ENCODE measurements at regions not wholly inside any gene's neighbourhood (a gene's known extent, or its start where the extent isn't known, plus 50 kb on each side); places are given as distances from the start of the nearest gene placed in this dataset.
"Not testable (repeated sequence)": the region's sequence is repeated elsewhere in the genome, so short reads cannot be mapped to it uniquely, and the experiment has no call there.

- H3K4me3 ChIP-seq (ENCODE audit: insufficient read depth, low read length, poor library complexity, severe bottlenecking): no peak overlapping the region
- no peak overlapping the region for H3K27ac ChIP-seq (ENCODE audit: low read depth, low read length)
- no peak overlapping the region for H3K9ac ChIP-seq (ENCODE audit: low read length)
- H4K20me1 ChIP-seq (ENCODE audit: low read depth, low read length): no peaks in the 10 kb centered on the region
- no peak overlapping the region for H3K4me2 ChIP-seq (ENCODE audit: low read depth, low read length, poor library complexity, severe bottlenecking)
- H3K36me3 ChIP-seq (ENCODE audit: low read length): no peaks in the 10 kb centered on the region
- no peaks in the 10 kb centered on the region for H3K27me3 ChIP-seq (ENCODE audit: low read length)
- TF ChIP-seq CTCF (IDR thresholded peaks at IDR 0.05; ENCODE audit: insufficient read depth, low read length, poor library complexity, severe bottlenecking) (no peak), EZH2phosphoT487 (conservative IDR thresholded peaks at IDR 0.05; ENCODE audit: low read length) (no peak)
- peaks cover 9% of the 10 kb centered on the region; the same call in 1 of the 2 replicates for H3K9me3 ChIP-seq (ENCODE audit: insufficient read depth, low read length)
- no peaks in the 10 kb centered on the region for H3K79me2 ChIP-seq (ENCODE audit: insufficient read depth, low read length)
- H2AFZ ChIP-seq (ENCODE audit: low read depth, low read length, severe bottlenecking): no peak overlapping the region
- no peaks in the 10 kb centered on the region for H3F3A ChIP-seq (ENCODE audit: insufficient read depth)
- H3K9me2 ChIP-seq (replicated peaks; ENCODE audit: insufficient read depth, low read length): no peaks in the 10 kb centered on the region
These were observed 237.5 kb upstream of the IL12A start for GRCh38 chr3:159751146-159751545.

GRCh38 chr3:159751752-159752151, 236.9 kb upstream of the IL12A start:
- H3F3A ChIP-seq (ENCODE audit: insufficient read depth): no peaks in the 10 kb centered on the region
- peaks cover 12% of the 10 kb centered on the region; the same call in 1 of the 2 replicates for H3K9me3 ChIP-seq (ENCODE audit: insufficient read depth, low read length)
- H4K20me1 ChIP-seq (ENCODE audit: low read depth, low read length): no peaks in the 10 kb centered on the region
- no peak overlapping the region for H2AFZ ChIP-seq (ENCODE audit: low read depth, low read length, severe bottlenecking)
- no peak overlapping the region for H3K4me2 ChIP-seq (ENCODE audit: low read depth, low read length, poor library complexity, severe bottlenecking)
- no peaks in the 10 kb centered on the region for H3K79me2 ChIP-seq (ENCODE audit: insufficient read depth, low read length)
- TF ChIP-seq CTCF (IDR thresholded peaks at IDR 0.05; ENCODE audit: insufficient read depth, low read length, poor library complexity, severe bottlenecking) (no peak), EZH2phosphoT487 (conservative IDR thresholded peaks at IDR 0.05; ENCODE audit: low read length) (no peak)
- no peak overlapping the region for H3K27ac ChIP-seq (ENCODE audit: low read depth, low read length)
- H3K9me2 ChIP-seq (replicated peaks; ENCODE audit: insufficient read depth, low read length): no peaks in the 10 kb centered on the region
- no peaks in the 10 kb centered on the region for H3K36me3 ChIP-seq (ENCODE audit: low read length)
- no peak overlapping the region for H3K9ac ChIP-seq (ENCODE audit: low read length)
- no peaks in the 10 kb centered on the region for H3K27me3 ChIP-seq (ENCODE audit: low read length)
- H3K4me3 ChIP-seq (ENCODE audit: insufficient read depth, low read length, poor library complexity, severe bottlenecking): no peak overlapping the region

- not testable (repeated sequence) for H3K27me3 ChIP-seq (ENCODE audit: low read length); H3K9me2 ChIP-seq (replicated peaks; ENCODE audit: insufficient read depth, low read length); H3K27ac ChIP-seq (ENCODE audit: low read depth, low read length); H4K20me1 ChIP-seq (ENCODE audit: low read depth, low read length); H2AFZ ChIP-seq (ENCODE audit: low read depth, low read length, severe bottlenecking); H3K79me2 ChIP-seq (ENCODE audit: insufficient read depth, low read length); H3K36me3 ChIP-seq (ENCODE audit: low read length); H3K4me3 ChIP-seq (ENCODE audit: insufficient read depth, low read length, poor library complexity, severe bottlenecking); H3F3A ChIP-seq (ENCODE audit: insufficient read depth); H3K4me2 ChIP-seq (ENCODE audit: low read depth, low read length, poor library complexity, severe bottlenecking); H3K9ac ChIP-seq (ENCODE audit: low read length)
- peaks cover 12% of the 10 kb centered on the region; the same call in 1 of the 2 replicates for H3K9me3 ChIP-seq (ENCODE audit: insufficient read depth, low read length)
These were observed 232.1 kb upstream of the IL12A start for GRCh38 chr3:159756279-159757207.

Measured in SU-DHL-6 (cell line).